ENCODE measurements at regions not wholly inside any gene's neighbourhood (a gene's known extent, or its start where the extent isn't known, plus 50 kb on each side); places are given as distances from the start of the nearest gene placed in this dataset.
"Not testable (repeated sequence)": the region's sequence is repeated elsewhere in the genome, so short reads cannot be mapped to it uniquely, and the experiment has no call there.

- H3K36me3 ChIP-seq (ENCODE audit: insufficient read depth, low read length), result no peaks in the 10 kb centered on the region
- TF ChIP-seq POLR2AphosphoS5 (IDR thresholded peaks at IDR 0.05; ENCODE audit: borderline replicate concordance, low read depth, low read length) (no peak), FOXP2 (optimal IDR thresholded peaks at IDR 0.05; ENCODE audit: control extremely low read depth, extremely low read length, insufficient read depth) (no peak), EZH2 (IDR thresholded peaks at IDR 0.05) (no peak)
- H3K4me3 ChIP-seq, result no peak overlapping the region
- H3K9ac ChIP-seq (ENCODE audit: insufficient read length), result no peak overlapping the region
- H3K9me3 ChIP-seq (ENCODE audit: low read depth, low read length), result no peaks in the 10 kb centered on the region
- H3K27ac ChIP-seq, result no peak overlapping the region
- DNase-seq (ENCODE audit: low read depth, low spot score), result no peak
Measured at GRCh38 chr9:19918630-19919029, 129.8 kb upstream of the SLC24A2 start.

- Histone ChIP-seq H3K36me3 (ENCODE audit: insufficient read depth, low read length) (no peaks in the 10 kb centered on the region), H3K4me3 (no peak overlapping the region), H3K9me3 (ENCODE audit: low read depth, low read length) (no peaks in the 10 kb centered on the region), H3K27ac (no peak overlapping the region), H3K9ac (ENCODE audit: insufficient read length) (no peak overlapping the region)
- TF ChIP-seq POLR2AphosphoS5 (IDR thresholded peaks at IDR 0.05; ENCODE audit: borderline replicate concordance, low read depth, low read length) (no peak), FOXP2 (optimal IDR thresholded peaks at IDR 0.05; ENCODE audit: control extremely low read depth, extremely low read length, insufficient read depth) (no peak), EZH2 (IDR thresholded peaks at IDR 0.05) (no peak)
- DNase-seq (ENCODE audit: low read depth, low spot score), result no peak
Measured at GRCh38 chr9:19914044-19914443, 125.2 kb upstream of the SLC24A2 start.

GRCh38 chr9:19913151-19913550, 124.3 kb upstream of the SLC24A2 start:
- no peaks in the 10 kb centered on the region for H3K36me3 ChIP-seq (ENCODE audit: insufficient read depth, low read length)
- TF ChIP-seq POLR2AphosphoS5 (IDR thresholded peaks at IDR 0.05; ENCODE audit: borderline replicate concordance, low read depth, low read length) (no peak), EZH2 (IDR thresholded peaks at IDR 0.05) (no peak), FOXP2 (optimal IDR thresholded peaks at IDR 0.05; ENCODE audit: control extremely low read depth, extremely low read length, insufficient read depth) (no peak)
- no peaks in the 10 kb centered on the region for H3K9me3 ChIP-seq (ENCODE audit: low read depth, low read length)
- H3K27ac ChIP-seq, result no peak overlapping the region
- H3K4me3 ChIP-seq, result no peak overlapping the region
- DNase-seq (ENCODE audit: low read depth, low spot score), result no peak
- H3K9ac ChIP-seq (ENCODE audit: insufficient read length), result no peak overlapping the region

- Histone ChIP-seq H3K9me3 (ENCODE audit: low read depth, low read length) (no peaks in the 10 kb centered on the region), H3K27ac (no peak overlapping the region), H3K4me3 (no peak overlapping the region), H3K9ac (ENCODE audit: insufficient read length) (no peak overlapping the region), H3K36me3 (ENCODE audit: insufficient read depth, low read length) (no peaks in the 10 kb centered on the region)
- TF ChIP-seq POLR2AphosphoS5 (IDR thresholded peaks at IDR 0.05; ENCODE audit: borderline replicate concordance, low read depth, low read length) (no peak), EZH2 (IDR thresholded peaks at IDR 0.05) (no peak), FOXP2 (optimal IDR thresholded peaks at IDR 0.05; ENCODE audit: control extremely low read depth, extremely low read length, insufficient read depth) (no peak)
- DNase-seq (ENCODE audit: low read depth, low spot score), result no peak
Measured at GRCh38 chr9:19903076-19903475, 114.2 kb upstream of the SLC24A2 start.

- Histone ChIP-seq H3K27ac (no peak overlapping the region), H3K9ac (ENCODE audit: insufficient read length) (no peak overlapping the region), H3K9me3 (ENCODE audit: low read depth, low read length) (no peaks in the 10 kb centered on the region), H3K4me3 (no peak overlapping the region), H3K36me3 (ENCODE audit: insufficient read depth, low read length) (no peaks in the 10 kb centered on the region)
- TF ChIP-seq FOXP2 (optimal IDR thresholded peaks at IDR 0.05; ENCODE audit: control extremely low read depth, extremely low read length, insufficient read depth) (no peak), EZH2 (IDR thresholded peaks at IDR 0.05) (no peak), POLR2AphosphoS5 (IDR thresholded peaks at IDR 0.05; ENCODE audit: borderline replicate concordance, low read depth, low read length) (no peak)
- no peak for DNase-seq (ENCODE audit: low read depth, low spot score)
Measured at GRCh38 chr9:19901586-19901985, 112.7 kb upstream of the SLC24A2 start.

- no peak for DNase-seq (ENCODE audit: low read depth, low spot score)
- TF ChIP-seq POLR2AphosphoS5 (IDR thresholded peaks at IDR 0.05; ENCODE audit: borderline replicate concordance, low read depth, low read length) (no peak), FOXP2 (optimal IDR thresholded peaks at IDR 0.05; ENCODE audit: control extremely low read depth, extremely low read length, insufficient read depth) (no peak), EZH2 (IDR thresholded peaks at IDR 0.05) (no peak)
- Histone ChIP-seq H3K27ac (no peak overlapping the region), H3K9me3 (ENCODE audit: low read depth, low read length) (no peaks in the 10 kb centered on the region), H3K4me3 (no peak overlapping the region), H3K9ac (ENCODE audit: insufficient read length) (no peak overlapping the region), H3K36me3 (ENCODE audit: insufficient read depth, low read length) (no peaks in the 10 kb centered on the region)
Measured at GRCh38 chr9:19896161-19896560, 107.3 kb upstream of the SLC24A2 start.

GRCh38 chr9:19895578-19895977, 106.7 kb upstream of the SLC24A2 start:
- H3K9me3 ChIP-seq (ENCODE audit: low read depth, low read length); H3K27ac ChIP-seq; H3K9ac ChIP-seq (ENCODE audit: insufficient read length); H3K36me3 ChIP-seq (ENCODE audit: insufficient read depth, low read length); H3K4me3 ChIP-seq; DNase-seq (ENCODE audit: low read depth, low spot score): not testable (repeated sequence)

- Histone ChIP-seq H3K27ac (no peak overlapping the region), H3K9ac (ENCODE audit: insufficient read length) (no peak overlapping the region), H3K9me3 (ENCODE audit: low read depth, low read length) (no peaks in the 10 kb centered on the region), H3K4me3 (no peak overlapping the region), H3K36me3 (ENCODE audit: insufficient read depth, low read length) (no peaks in the 10 kb centered on the region)
- TF ChIP-seq EZH2 (IDR thresholded peaks at IDR 0.05), result no peak
- no peak for TF ChIP-seq POLR2AphosphoS5 (IDR thresholded peaks at IDR 0.05; ENCODE audit: borderline replicate concordance, low read depth, low read length)
- no peak for TF ChIP-seq FOXP2 (optimal IDR thresholded peaks at IDR 0.05; ENCODE audit: control extremely low read depth, extremely low read length, insufficient read depth)
- no peak for DNase-seq (ENCODE audit: low read depth, low spot score)
Measured at GRCh38 chr9:19895006-19895405, 106.2 kb upstream of the SLC24A2 start.

GRCh38 chr9:19885608-19886007, 96.8 kb upstream of the SLC24A2 start:
- Histone ChIP-seq H3K9ac (ENCODE audit: insufficient read length) (no peak overlapping the region), H3K36me3 (ENCODE audit: insufficient read depth, low read length) (no peaks in the 10 kb centered on the region), H3K9me3 (ENCODE audit: low read depth, low read length) (no peaks in the 10 kb centered on the region), H3K27ac (no peak overlapping the region), H3K4me3 (no peak overlapping the region)
- no peak for DNase-seq (ENCODE audit: low read depth, low spot score)
- TF ChIP-seq FOXP2 (optimal IDR thresholded peaks at IDR 0.05; ENCODE audit: control extremely low read depth, extremely low read length, insufficient read depth), result no peak
- no peak for TF ChIP-seq POLR2AphosphoS5 (IDR thresholded peaks at IDR 0.05; ENCODE audit: borderline replicate concordance, low read depth, low read length)
- TF ChIP-seq EZH2 (IDR thresholded peaks at IDR 0.05), result no peak
